ENCODE measurements at regions not wholly inside any gene's neighbourhood (a gene's known extent, or its start where the extent isn't known, plus 50 kb on each side); places are given as distances from the start of the nearest gene placed in this dataset.

DNA sequence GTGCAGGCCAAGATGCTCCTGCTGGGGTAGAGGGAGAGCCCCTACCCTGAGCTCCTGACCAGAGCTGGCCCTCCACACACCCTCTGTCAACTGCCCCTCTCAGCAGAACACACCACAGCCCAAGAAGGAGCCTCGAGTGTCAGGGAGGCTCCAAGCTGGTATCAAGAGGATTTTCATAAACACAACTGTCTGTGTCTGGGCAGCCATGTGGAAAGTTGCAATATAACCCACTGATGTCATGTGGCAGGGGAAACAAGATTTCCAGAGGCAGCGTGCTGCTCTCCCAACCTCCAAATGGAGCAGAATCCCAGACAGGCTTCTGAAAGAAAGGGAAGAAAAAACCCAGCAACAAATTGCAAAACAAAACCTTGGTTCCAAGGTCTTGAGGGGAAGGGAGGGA is 569.9 kb downstream of the BUD13 start:
- in situ Hi-C loops (cut with HindIII; ENCODE audit: low pct_unique_long_range_greater_than_20kb, low sequenced_read_pairs), result no loop called here

DNA sequence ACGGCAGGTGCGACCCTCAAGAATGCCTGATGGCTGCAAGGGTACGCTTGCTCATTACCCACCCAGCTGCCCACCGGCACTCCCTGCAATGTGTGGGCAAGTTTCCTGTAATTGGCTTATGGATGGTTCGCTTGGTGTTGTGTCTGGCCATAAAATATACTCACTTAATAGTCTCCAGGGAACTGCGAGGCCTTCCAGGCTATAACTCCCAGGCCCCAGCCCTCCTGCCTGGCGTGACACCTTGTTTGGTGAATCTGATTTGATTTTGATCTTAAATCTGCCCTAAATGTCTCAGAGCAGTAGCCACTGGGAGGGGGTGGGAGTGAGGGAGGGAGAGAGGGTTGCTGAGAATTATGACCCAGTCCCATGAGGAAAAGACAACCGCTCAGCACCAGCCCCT is 572.2 kb downstream of the BUD13 start:
- Histone ChIP-seq H3K9me3 (ENCODE audit: control insufficient read depth, insufficient read depth, low read depth, low read length) (no peaks in the 10 kb centered on the region), H3K4me3 (ENCODE audit: low read depth in 2 of 2, low read length in 2 of 2) (no peak overlapping the region), H3K4me1 (ENCODE audit: control insufficient read depth, insufficient read depth, low read length) (no peaks in the 10 kb centered on the region), H3K27ac (ENCODE audit: low read length) (no peak overlapping the region), H3K36me3 (ENCODE audit: control insufficient read depth, insufficient read depth, low read length) (no peaks in the 10 kb centered on the region), H3K27me3 (ENCODE audit: control insufficient read depth, insufficient read depth, low read length) (peaks cover 14% of the 10 kb centered on the region)
- ATAC-seq, result no peak
- intact Hi-C loops (cut with micrococcal nuclease; ENCODE audit: unreplicated experiment), result no loop called here
- no TSS peak for BruUV-seq (replicated peaks)
- TF ChIP-seq, protein P1, sequence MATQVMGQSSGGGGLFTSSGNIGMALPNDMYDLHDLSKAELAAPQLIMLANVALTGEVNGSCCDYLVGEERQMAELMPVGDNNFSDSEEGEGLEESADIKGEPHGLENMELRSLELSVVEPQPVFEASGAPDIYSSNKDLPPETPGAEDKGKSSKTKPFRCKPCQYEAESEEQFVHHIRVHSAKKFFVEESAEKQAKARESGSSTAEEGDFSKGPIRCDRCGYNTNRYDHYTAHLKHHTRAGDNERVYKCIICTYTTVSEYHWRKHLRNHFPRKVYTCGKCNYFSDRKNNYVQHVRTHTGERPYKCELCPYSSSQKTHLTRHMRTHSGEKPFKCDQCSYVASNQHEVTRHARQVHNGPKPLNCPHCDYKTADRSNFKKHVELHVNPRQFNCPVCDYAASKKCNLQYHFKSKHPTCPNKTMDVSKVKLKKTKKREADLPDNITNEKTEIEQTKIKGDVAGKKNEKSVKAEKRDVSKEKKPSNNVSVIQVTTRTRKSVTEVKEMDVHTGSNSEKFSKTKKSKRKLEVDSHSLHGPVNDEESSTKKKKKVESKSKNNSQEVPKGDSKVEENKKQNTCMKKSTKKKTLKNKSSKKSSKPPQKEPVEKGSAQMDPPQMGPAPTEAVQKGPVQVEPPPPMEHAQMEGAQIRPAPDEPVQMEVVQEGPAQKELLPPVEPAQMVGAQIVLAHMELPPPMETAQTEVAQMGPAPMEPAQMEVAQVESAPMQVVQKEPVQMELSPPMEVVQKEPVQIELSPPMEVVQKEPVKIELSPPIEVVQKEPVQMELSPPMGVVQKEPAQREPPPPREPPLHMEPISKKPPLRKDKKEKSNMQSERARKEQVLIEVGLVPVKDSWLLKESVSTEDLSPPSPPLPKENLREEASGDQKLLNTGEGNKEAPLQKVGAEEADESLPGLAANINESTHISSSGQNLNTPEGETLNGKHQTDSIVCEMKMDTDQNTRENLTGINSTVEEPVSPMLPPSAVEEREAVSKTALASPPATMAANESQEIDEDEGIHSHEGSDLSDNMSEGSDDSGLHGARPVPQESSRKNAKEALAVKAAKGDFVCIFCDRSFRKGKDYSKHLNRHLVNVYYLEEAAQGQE (IDR thresholded peaks at IDR 0.05; ENCODE audit: insufficient read depth in 1 of 2, low read depth in 2 of 2, low read length in 1 of 2), result no peak
- no peak for TF ChIP-seq SIN3A (IDR thresholded peaks at IDR 0.05; ENCODE audit: borderline replicate concordance, insufficient read depth, low read depth, low read length)
- no peak for TF ChIP-seq TCF7L2 (IDR thresholded peaks at IDR 0.05; ENCODE audit: low read depth, low read length)
- TF ChIP-seq POLR2AphosphoS5 (IDR thresholded peaks at IDR 0.05; ENCODE audit: low read depth, low read length), result no peak
- TF ChIP-seq, protein P2, sequence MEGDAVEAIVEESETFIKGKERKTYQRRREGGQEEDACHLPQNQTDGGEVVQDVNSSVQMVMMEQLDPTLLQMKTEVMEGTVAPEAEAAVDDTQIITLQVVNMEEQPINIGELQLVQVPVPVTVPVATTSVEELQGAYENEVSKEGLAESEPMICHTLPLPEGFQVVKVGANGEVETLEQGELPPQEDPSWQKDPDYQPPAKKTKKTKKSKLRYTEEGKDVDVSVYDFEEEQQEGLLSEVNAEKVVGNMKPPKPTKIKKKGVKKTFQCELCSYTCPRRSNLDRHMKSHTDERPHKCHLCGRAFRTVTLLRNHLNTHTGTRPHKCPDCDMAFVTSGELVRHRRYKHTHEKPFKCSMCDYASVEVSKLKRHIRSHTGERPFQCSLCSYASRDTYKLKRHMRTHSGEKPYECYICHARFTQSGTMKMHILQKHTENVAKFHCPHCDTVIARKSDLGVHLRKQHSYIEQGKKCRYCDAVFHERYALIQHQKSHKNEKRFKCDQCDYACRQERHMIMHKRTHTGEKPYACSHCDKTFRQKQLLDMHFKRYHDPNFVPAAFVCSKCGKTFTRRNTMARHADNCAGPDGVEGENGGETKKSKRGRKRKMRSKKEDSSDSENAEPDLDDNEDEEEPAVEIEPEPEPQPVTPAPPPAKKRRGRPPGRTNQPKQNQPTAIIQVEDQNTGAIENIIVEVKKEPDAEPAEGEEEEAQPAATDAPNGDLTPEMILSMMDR (IDR thresholded peaks at IDR 0.05), result no peak
- ChIA-PET CTCF (no interaction called here), POLR2A (no interaction called here)
- DNase-seq (ENCODE audit: low read depth, low spot score), result no peak
- in situ Hi-C loops (cut with HindIII; ENCODE audit: low pct_unique_long_range_greater_than_20kb, low sequenced_read_pairs), result no loop called here

More for the DNA sequence above, 569.9 kb downstream of the BUD13 start:
- CTCF ChIA-PET, result no interaction called here
- H3K27ac ChIP-seq (ENCODE audit: low read length), result no peak overlapping the region
- no peaks in the 10 kb centered on the region for H3K9me3 ChIP-seq (ENCODE audit: control insufficient read depth, insufficient read depth, low read depth, low read length)
- TF ChIP-seq, protein P1 (IDR thresholded peaks at IDR 0.05; ENCODE audit: insufficient read depth in 1 of 2, low read depth in 2 of 2, low read length in 1 of 2), result no peak
- TF ChIP-seq TCF7L2 (IDR thresholded peaks at IDR 0.05; ENCODE audit: low read depth, low read length) (no peak), POLR2AphosphoS5 (IDR thresholded peaks at IDR 0.05; ENCODE audit: low read depth, low read length) (no peak), SIN3A (IDR thresholded peaks at IDR 0.05; ENCODE audit: borderline replicate concordance, insufficient read depth, low read depth, low read length) (no peak)
- TF ChIP-seq, protein P2 (IDR thresholded peaks at IDR 0.05), result no peak
- ATAC-seq (no peak), DNase-seq (ENCODE audit: low read depth, low spot score) (no peak)
- H3K4me1 ChIP-seq (ENCODE audit: control insufficient read depth, insufficient read depth, low read length), result no peaks in the 10 kb centered on the region
- BruUV-seq (replicated peaks), result no TSS peak
- H3K4me3 ChIP-seq (ENCODE audit: low read depth in 2 of 2, low read length in 2 of 2), result no peak overlapping the region
- no peaks in the 10 kb centered on the region for H3K36me3 ChIP-seq (ENCODE audit: control insufficient read depth, insufficient read depth, low read length)
- H3K27me3 ChIP-seq (ENCODE audit: control insufficient read depth, insufficient read depth, low read length), result peaks cover 4% of the 10 kb centered on the region
- POLR2A ChIA-PET, result no interaction called here
- intact Hi-C loops (cut with micrococcal nuclease; ENCODE audit: unreplicated experiment), result no loop called here
